Testis (tissue), 2 donors: ENCODE measurements at regions not wholly inside any gene's neighbourhood (a gene's known extent, or its start where the extent isn't known, plus 50 kb on each side); places are given as distances from the start of the nearest gene placed in this dataset.

Source experiments
- DNase-seq: peaks from one replicate; pipeline ENCODE4 v3.0.0-alpha.2; 2019
- H3K27ac ChIP-seq, 2 donors: fragments of 200-600 bp; sonication (generic); one replicate each; pipeline ENCODE4 v1.5.1; 2019
- H3K27me3 ChIP-seq: fragments of 200-600 bp; sonication (generic); one replicate; pipeline ENCODE4 v1.5.1; 2019
- H3K36me3 ChIP-seq: fragments of 200-600 bp; sonication (generic); one replicate; pipeline ENCODE4 v1.5.1; 2017; ENCODE audit warnings: low read depth; ENCODE audit errors: missing control alignments
- H3K4me1 ChIP-seq: fragments of 200-600 bp; sonication (generic); one replicate; pipeline ENCODE4 v1.5.1; 2019
- H3K4me3 ChIP-seq, 2 donors: fragments of 200-600 bp; sonication (generic); one replicate each; pipeline ENCODE4 v1.5.1; 2017 to 2019
- H3K9me3 ChIP-seq: fragments of 200-600 bp; sonication (generic); one replicate; pipeline ENCODE4 v1.5.1; 2017
- POLR2A ChIP-seq: fragments of 450-650 bp; IDR thresholded peaks from one replicate; pipeline ENCODE4 v1.6.1; 2017; ENCODE audit warnings: antibody characterized with exemption, mild to moderate bottlenecking, moderate library complexity
- WGBS, 2 donors: methylation state at CpG; one replicate each; pipeline ENCODE4 v1.1.5; 2018; 5-methylcytosine and 5-hydroxymethylcytosine counted together
- intact Hi-C: fragments of 100-400 bp; cut with DNase I; formaldehyde crosslinking; loops from one replicate; pipeline ENCODE4 v1.15.1; 2023; ENCODE audit warnings: low total_unique reads
- TF ChIP-seq, protein P1 (sequence below), 3 experiments: fragments of 450-650 bp in 2 of 3; fragments of 200-600 bp in 1 of 3; sonication (generic) in 1 of 3; IDR thresholded peaks; one replicate each; pipeline ENCODE4 v1.5.1; 2016 to 2019; ENCODE audit warnings: antibody characterized with exemption in 3 of 3, mild to moderate bottlenecking in 2 of 3, moderate library complexity in 1 of 3

DNA sequence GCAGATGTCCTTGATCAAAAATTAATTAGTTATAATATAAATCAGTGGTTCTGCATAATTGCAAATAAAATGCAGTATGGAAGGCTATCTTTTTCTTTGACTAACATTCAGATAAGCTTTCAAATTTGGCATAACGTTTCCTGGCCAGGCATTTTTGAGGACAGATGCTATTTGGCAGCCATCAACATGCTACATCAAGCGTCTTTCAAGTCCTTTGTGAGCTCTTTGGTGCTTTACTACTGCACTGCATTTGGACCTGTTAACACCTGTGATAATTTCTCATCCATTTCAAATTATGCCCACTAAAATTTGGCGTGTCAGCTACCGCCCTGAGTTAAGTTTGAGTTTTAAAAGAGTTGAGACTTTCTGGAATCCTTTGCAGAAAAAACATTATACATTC lies 545.7 kb downstream of the STK39 start:
- 77 to 79% methylated on average over 4 of the region's 4 CpGs for WGBS, 2 donors
- TF ChIP-seq, protein P1, sequence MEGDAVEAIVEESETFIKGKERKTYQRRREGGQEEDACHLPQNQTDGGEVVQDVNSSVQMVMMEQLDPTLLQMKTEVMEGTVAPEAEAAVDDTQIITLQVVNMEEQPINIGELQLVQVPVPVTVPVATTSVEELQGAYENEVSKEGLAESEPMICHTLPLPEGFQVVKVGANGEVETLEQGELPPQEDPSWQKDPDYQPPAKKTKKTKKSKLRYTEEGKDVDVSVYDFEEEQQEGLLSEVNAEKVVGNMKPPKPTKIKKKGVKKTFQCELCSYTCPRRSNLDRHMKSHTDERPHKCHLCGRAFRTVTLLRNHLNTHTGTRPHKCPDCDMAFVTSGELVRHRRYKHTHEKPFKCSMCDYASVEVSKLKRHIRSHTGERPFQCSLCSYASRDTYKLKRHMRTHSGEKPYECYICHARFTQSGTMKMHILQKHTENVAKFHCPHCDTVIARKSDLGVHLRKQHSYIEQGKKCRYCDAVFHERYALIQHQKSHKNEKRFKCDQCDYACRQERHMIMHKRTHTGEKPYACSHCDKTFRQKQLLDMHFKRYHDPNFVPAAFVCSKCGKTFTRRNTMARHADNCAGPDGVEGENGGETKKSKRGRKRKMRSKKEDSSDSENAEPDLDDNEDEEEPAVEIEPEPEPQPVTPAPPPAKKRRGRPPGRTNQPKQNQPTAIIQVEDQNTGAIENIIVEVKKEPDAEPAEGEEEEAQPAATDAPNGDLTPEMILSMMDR (IDR thresholded peaks at IDR 0.05): no peak
- no peak for TF ChIP-seq POLR2A
- Histone ChIP-seq H3K36me3 (no peaks in the 10 kb centered on the region), H3K27me3 (no peaks in the 10 kb centered on the region), H3K4me1 (no peaks in the 10 kb centered on the region), H3K27ac (no peak overlapping the region), H3K9me3 (no peaks in the 10 kb centered on the region), H3K4me3 (no peak overlapping the region)
- intact Hi-C loops: no loop called here
- DNase-seq: no peak

DNA sequence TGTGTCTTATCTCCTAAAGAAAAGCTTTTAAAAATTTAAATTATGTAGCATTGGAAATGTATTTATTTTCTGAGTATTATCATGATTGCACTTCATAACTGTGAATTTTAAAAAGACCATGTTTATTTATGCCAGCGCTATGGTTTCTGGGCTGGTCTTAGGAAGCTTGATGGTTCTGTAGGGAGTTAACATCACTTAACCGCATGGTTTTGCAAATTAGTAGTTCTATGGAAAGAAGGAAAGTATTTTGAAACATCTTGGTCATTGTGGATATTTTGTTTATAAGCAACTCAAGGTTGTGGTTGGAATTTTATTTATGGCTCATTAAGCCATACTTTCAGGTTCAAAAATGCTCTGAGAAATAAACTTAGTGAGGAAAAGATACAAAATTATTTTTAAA lies 549.4 kb downstream of the STK39 start:
- Histone ChIP-seq H3K4me1 (no peaks in the 10 kb centered on the region), H3K4me3 (no peak overlapping the region), H3K36me3 (no peaks in the 10 kb centered on the region), H3K9me3 (no peaks in the 10 kb centered on the region), H3K27me3 (no peaks in the 10 kb centered on the region), H3K27ac (no peak overlapping the region)
- 63 to 70% methylated on average over 2 of the region's 2 CpGs for WGBS, 2 donors
- intact Hi-C loops: no loop called here
- no peak for DNase-seq
- TF ChIP-seq, protein P1 (IDR thresholded peaks at IDR 0.05): no peak
- TF ChIP-seq POLR2A: no peak

DNA sequence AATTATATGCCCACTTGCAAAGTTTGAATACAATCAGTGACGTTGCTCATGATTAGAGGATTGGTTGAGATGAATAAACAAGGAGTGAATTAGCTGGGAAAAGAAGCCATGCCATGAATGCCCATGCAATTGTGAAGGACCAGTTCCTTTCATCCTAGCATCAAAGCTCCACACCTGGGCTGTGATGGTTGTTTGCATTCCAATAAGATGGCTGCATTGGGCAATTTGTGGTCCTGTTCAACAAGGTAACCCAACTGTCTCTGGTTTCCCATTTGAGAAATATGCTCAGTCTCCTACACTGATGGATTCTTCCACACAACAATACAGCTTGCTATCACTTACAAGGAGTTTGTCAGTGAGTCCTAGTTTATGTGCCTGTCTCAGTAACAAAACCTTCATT lies 550.2 kb downstream of the STK39 start:
- Histone ChIP-seq H3K27ac (no peak overlapping the region), H3K27me3 (no peaks in the 10 kb centered on the region), H3K9me3 (no peaks in the 10 kb centered on the region), H3K36me3 (no peaks in the 10 kb centered on the region), H3K4me1 (no peaks in the 10 kb centered on the region), H3K4me3 (no peak overlapping the region)
- intact Hi-C loops: no loop called here
- TF ChIP-seq POLR2A: no peak
- TF ChIP-seq, protein P1 (IDR thresholded peaks at IDR 0.05): no peak
- DNase-seq: no peak
- 68 to 91% methylated on average over 1 of the region's 1 CpG for WGBS, 2 donors

DNA sequence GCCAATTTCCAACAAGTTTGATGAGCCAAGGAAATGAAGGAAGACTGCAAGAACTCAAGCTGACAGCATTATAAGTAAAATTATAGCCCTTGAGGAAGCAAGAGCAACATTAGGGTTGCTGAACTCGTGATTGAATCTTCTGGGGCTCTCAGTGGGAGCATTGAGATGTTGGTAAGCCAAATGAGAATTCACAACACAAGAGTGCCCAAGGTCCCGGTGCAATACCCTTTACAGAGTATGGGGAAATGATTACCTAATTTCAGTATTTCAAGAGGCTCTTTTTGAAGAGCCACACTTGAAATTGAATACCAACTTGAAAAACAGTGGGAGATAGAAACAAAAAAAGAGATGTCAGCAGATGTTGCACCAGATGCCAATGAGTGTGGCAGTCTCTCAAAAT lies 554.5 kb downstream of the STK39 start:
- no peak for DNase-seq
- intact Hi-C loops: no loop called here
- Histone ChIP-seq H3K27me3 (no peaks in the 10 kb centered on the region), H3K4me3 (no peak overlapping the region), H3K4me1 (no peaks in the 10 kb centered on the region), H3K36me3 (no peaks in the 10 kb centered on the region), H3K9me3 (no peaks in the 10 kb centered on the region), H3K27ac (no peak overlapping the region)
- no peak for TF ChIP-seq POLR2A
- TF ChIP-seq, protein P1 (IDR thresholded peaks at IDR 0.05): no peak
- WGBS, 2 donors: 75 to 80% methylated on average over 2 of the region's 2 CpGs

DNA sequence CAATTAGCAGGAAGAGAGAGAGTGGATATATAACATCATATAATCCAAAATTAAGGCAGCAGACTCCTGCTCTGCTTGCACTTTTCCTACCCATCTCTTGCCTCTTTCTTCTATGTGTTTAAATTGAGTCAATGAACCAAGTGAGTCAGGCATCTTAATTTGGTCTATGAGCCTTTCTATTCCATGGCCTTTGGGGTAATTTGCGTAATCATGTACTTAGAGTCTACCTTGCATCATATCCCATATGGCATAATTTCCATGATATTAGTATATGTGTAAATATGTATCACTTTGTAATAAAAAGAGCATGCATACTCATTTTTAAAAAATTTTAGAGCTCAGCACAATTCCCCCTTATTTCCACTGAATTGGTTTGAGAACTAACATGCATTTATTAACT lies 555.2 kb downstream of the STK39 start:
- intact Hi-C loops: no loop called here
- no peak overlapping the region for H3K27ac ChIP-seq
- no peaks in the 10 kb centered on the region for H3K27me3 ChIP-seq
- no peaks in the 10 kb centered on the region for H3K36me3 ChIP-seq
- H3K9me3 ChIP-seq: no peaks in the 10 kb centered on the region
- H3K4me1 ChIP-seq: no peaks in the 10 kb centered on the region
- TF ChIP-seq, protein P1 (IDR thresholded peaks at IDR 0.05): no peak
- TF ChIP-seq POLR2A: no peak
- WGBS, 2 donors: 97% methylated on average over 1 of the region's 1 CpG
- DNase-seq: no peak
- H3K4me3 ChIP-seq: no peak overlapping the region
